SU-DHL-6 (cell line): ENCODE measurements at regions not wholly inside any gene's neighbourhood (a gene's known extent, or its start where the extent isn't known, plus 50 kb on each side); places are given as distances from the start of the nearest gene placed in this dataset.

Experiments
- H2AFZ ChIP-seq: fragments of 200-600 bp; sonication (generic); 2 replicates; pipeline ENCODE4 v1.6.1; 2014; ENCODE audit warnings: low read depth, mild to moderate bottlenecking, moderate library complexity, mixed read lengths, antibody characterized with exemption, low read length; ENCODE audit not compliant: severe bottlenecking
- H3F3A ChIP-seq: fragments of 200-600 bp; shearing (Covaris generic); 2 replicates; pipeline ENCODE4 v1.6.0; 2016; ENCODE audit warnings: antibody characterized with exemption, mild to moderate bottlenecking; ENCODE audit not compliant: insufficient read depth
- H3K27ac ChIP-seq: fragments of 200-600 bp; sonication (generic); 2 replicates; pipeline ENCODE4 v1.5.1; 2016; ENCODE audit warnings: low read depth, mild to moderate bottlenecking, low read length, moderate library complexity, mixed read lengths
- H3K27me3 ChIP-seq: fragments of 200-600 bp; sonication (generic), shearing (Covaris generic); 2 replicates; pipeline ENCODE4 v1.6.0; 2014; ENCODE audit warnings: mild to moderate bottlenecking, low read length
- H3K36me3 ChIP-seq: fragments of 200-600 bp; sonication (generic); 2 replicates; pipeline ENCODE4 v1.6.1; 2014; ENCODE audit warnings: mild to moderate bottlenecking, low read length, mixed read lengths
- H3K4me2 ChIP-seq: fragments of 300-600, 200-600 bp; shearing (Covaris generic), sonication (generic); 2 replicates; pipeline ENCODE4 v1.6.0; 2014; ENCODE audit warnings: low read length, low read depth, mild to moderate bottlenecking; ENCODE audit not compliant: poor library complexity, severe bottlenecking
- H3K4me3 ChIP-seq: fragments of 200-600 bp; sonication (generic); 2 replicates; pipeline ENCODE4 v1.5.1; 2014; ENCODE audit warnings: antibody characterized with exemption, low read length, mild to moderate bottlenecking, mixed read lengths; ENCODE audit not compliant: insufficient read depth, poor library complexity, severe bottlenecking
- H3K79me2 ChIP-seq: fragments of 200-600 bp; sonication (generic); 2 replicates; pipeline ENCODE4 v1.6.1; 2014; ENCODE audit warnings: mild to moderate bottlenecking, low read length, moderate library complexity; ENCODE audit not compliant: insufficient read depth
- H3K9ac ChIP-seq: fragments of 200-600 bp; sonication (generic); 2 replicates; pipeline ENCODE4 v1.7.0; 2014; ENCODE audit warnings: mild to moderate bottlenecking, low read length
- H3K9me2 ChIP-seq: fragments of 200-600 bp; sonication (generic); replicated peaks from 2 replicates; pipeline ENCODE4 v1.6.1; 2014; ENCODE audit warnings: low read length; ENCODE audit not compliant: insufficient read depth
- H3K9me3 ChIP-seq: fragments of 200-600 bp; sonication (generic); 2 replicates; pipeline ENCODE4 v1.6.1; 2014; ENCODE audit warnings: low read length, mixed read lengths; ENCODE audit not compliant: insufficient read depth
- H4K20me1 ChIP-seq: fragments of 200-600 bp; sonication (generic); 2 replicates; pipeline ENCODE4 v1.6.1; 2014; ENCODE audit warnings: low read depth, mild to moderate bottlenecking, antibody characterized with exemption, low read length, moderate library complexity, mixed read lengths
- CTCF ChIP-seq: fragments of 200-600 bp; sonication (generic); IDR thresholded peaks from one replicate; pipeline ENCODE4 v1.5.1; 2017; ENCODE audit warnings: antibody characterized with exemption, mild to moderate bottlenecking, low read length, moderate library complexity; ENCODE audit not compliant: insufficient read depth, poor library complexity, severe bottlenecking
- EZH2phosphoT487 ChIP-seq: fragments of 200-600 bp; sonication (generic), shearing (Covaris generic); conservative IDR thresholded peaks from 2 replicates; pipeline ENCODE4 v1.6.1; 2018; ENCODE audit warnings: mild to moderate bottlenecking, antibody characterized with exemption, low read length, moderate library complexity, mixed read lengths

GRCh38 chr14:83830316-83830715, 1699.6 kb upstream of the FLRT2 start:
- Histone ChIP-seq H3K4me3 (no peak overlapping the region), H3K9ac (no peak overlapping the region), H2AFZ (no peak overlapping the region), H3K27ac (no peak overlapping the region), H3K36me3 (no peaks in the 10 kb centered on the region), H3K9me2 (no peaks in the 10 kb centered on the region), H3F3A (no peaks in the 10 kb centered on the region), H3K27me3 (no peaks in the 10 kb centered on the region), H4K20me1 (no peaks in the 10 kb centered on the region), H3K9me3 (no peaks in the 10 kb centered on the region), H3K4me2 (no peak overlapping the region), H3K79me2 (no peaks in the 10 kb centered on the region)
- no peak for TF ChIP-seq CTCF

GRCh38 chr14:83838226-83838625, 1691.7 kb upstream of the FLRT2 start:
- H3K36me3 ChIP-seq, result no peaks in the 10 kb centered on the region
- TF ChIP-seq EZH2phosphoT487 (no peak), CTCF (no peak)
- no peaks in the 10 kb centered on the region for H3F3A ChIP-seq
- H2AFZ ChIP-seq, result no peak overlapping the region
- no peaks in the 10 kb centered on the region for H3K9me3 ChIP-seq
- H4K20me1 ChIP-seq, result no peaks in the 10 kb centered on the region
- H3K27me3 ChIP-seq, result no peaks in the 10 kb centered on the region
- no peaks in the 10 kb centered on the region for H3K9me2 ChIP-seq
- H3K4me3 ChIP-seq, result no peak overlapping the region
- no peak overlapping the region for H3K9ac ChIP-seq
- H3K4me2 ChIP-seq, result no peak overlapping the region
- no peak overlapping the region for H3K27ac ChIP-seq
- no peaks in the 10 kb centered on the region for H3K79me2 ChIP-seq

- TF ChIP-seq CTCF, result no peak
- no peak for TF ChIP-seq EZH2phosphoT487
- Histone ChIP-seq H3K9me3 (no peaks in the 10 kb centered on the region), H3K79me2 (no peaks in the 10 kb centered on the region), H3K27ac (no peak overlapping the region), H3K9ac (no peak overlapping the region), H3K27me3 (no peaks in the 10 kb centered on the region), H3K9me2 (no peaks in the 10 kb centered on the region), H3K4me2 (no peak overlapping the region), H4K20me1 (no peaks in the 10 kb centered on the region), H3K4me3 (no peak overlapping the region), H3F3A (no peaks in the 10 kb centered on the region), H2AFZ (no peak overlapping the region), H3K36me3 (no peaks in the 10 kb centered on the region)
These were observed 1687.4 kb upstream of the FLRT2 start for GRCh38 chr14:83842547-83842946.

- TF ChIP-seq EZH2phosphoT487 (no peak), CTCF (no peak)
- no peaks in the 10 kb centered on the region for H3K79me2 ChIP-seq
- no peak overlapping the region for H3K9ac ChIP-seq
- no peaks in the 10 kb centered on the region for H4K20me1 ChIP-seq
- no peaks in the 10 kb centered on the region for H3K9me2 ChIP-seq
- no peaks in the 10 kb centered on the region for H3F3A ChIP-seq
- no peak overlapping the region for H2AFZ ChIP-seq
- no peaks in the 10 kb centered on the region for H3K36me3 ChIP-seq
- H3K4me2 ChIP-seq, result no peak overlapping the region
- no peak overlapping the region for H3K27ac ChIP-seq
- no peaks in the 10 kb centered on the region for H3K27me3 ChIP-seq
- no peak overlapping the region for H3K4me3 ChIP-seq
- no peaks in the 10 kb centered on the region for H3K9me3 ChIP-seq
These were observed 1682.8 kb upstream of the FLRT2 start for GRCh38 chr14:83847102-83847501.
